Vagina (tissue), 2 donors: ENCODE measurements at regions not wholly inside any gene's neighbourhood (a gene's known extent, or its start where the extent isn't known, plus 50 kb on each side); places are given as distances from the start of the nearest gene placed in this dataset.
A peak's percentile ranks its signal among the peaks of the same experiment; 100 is the strongest.

Experiments used
- DNase-seq, 2 donors: peaks; one replicate each; pipeline ENCODE4 v3.0.0-alpha.2; 2017; ENCODE audit errors: extremely low spot score in 2 of 2
- H3K27ac ChIP-seq: fragments of 200-600 bp; sonication (generic); one replicate; pipeline ENCODE4 v1.5.1; 2019
- H3K27me3 ChIP-seq: fragments of 200-600 bp; sonication (generic); one replicate; pipeline ENCODE4 v1.5.1; 2019
- H3K36me3 ChIP-seq, 2 donors: fragments of 200-600 bp; sonication (generic); one replicate each; pipeline ENCODE4 v1.5.1; 2017 to 2019
- H3K4me1 ChIP-seq: fragments of 200-600 bp; sonication (generic); one replicate; pipeline ENCODE4 v1.5.1; 2019
- H3K4me3 ChIP-seq, 2 donors: fragments of 200-600 bp; sonication (generic); 1 replicate in 1 of 2; 2 replicates in 1 of 2; pipeline ENCODE4 v1.5.1; 2016 to 2019
- H3K9me3 ChIP-seq: fragments of 200-600 bp; sonication (generic); one replicate; pipeline ENCODE4 v1.5.1; 2019
- POLR2A ChIP-seq, 2 donors: fragments of 450-650 bp; IDR thresholded peaks; one replicate each; pipeline ENCODE4 v1.6.1; 2017; ENCODE audit warnings: antibody characterized with exemption in 2 of 2, mild to moderate bottlenecking in 2 of 2, moderate library complexity in 2 of 2
- POLR2AphosphoS5 ChIP-seq, 2 donors: sonication (generic); formaldehyde crosslinking; IDR thresholded peaks; one replicate each; pipeline ENCODE4 v1.9.0; 2017; ENCODE audit warnings: antibody characterized with exemption in 2 of 2, mild to moderate bottlenecking in 2 of 2, low read depth in 1 of 2; ENCODE audit not compliant: insufficient read depth in 1 of 2
- intact Hi-C: fragments of 100-400 bp; cut with DNase I; formaldehyde crosslinking; loops from one replicate; pipeline ENCODE4 v1.15.1; 2023
- TF ChIP-seq, protein P1 (sequence below), 3 experiments: fragments of 450-650 bp in 2 of 3; fragments of 200-600 bp in 1 of 3; sonication (generic) in 1 of 3; IDR thresholded peaks; one replicate each; pipeline ENCODE4 v1.5.1; 2017 to 2019; ENCODE audit warnings: antibody characterized with exemption in 3 of 3, mild to moderate bottlenecking in 2 of 3, moderate library complexity in 2 of 3

DNA sequence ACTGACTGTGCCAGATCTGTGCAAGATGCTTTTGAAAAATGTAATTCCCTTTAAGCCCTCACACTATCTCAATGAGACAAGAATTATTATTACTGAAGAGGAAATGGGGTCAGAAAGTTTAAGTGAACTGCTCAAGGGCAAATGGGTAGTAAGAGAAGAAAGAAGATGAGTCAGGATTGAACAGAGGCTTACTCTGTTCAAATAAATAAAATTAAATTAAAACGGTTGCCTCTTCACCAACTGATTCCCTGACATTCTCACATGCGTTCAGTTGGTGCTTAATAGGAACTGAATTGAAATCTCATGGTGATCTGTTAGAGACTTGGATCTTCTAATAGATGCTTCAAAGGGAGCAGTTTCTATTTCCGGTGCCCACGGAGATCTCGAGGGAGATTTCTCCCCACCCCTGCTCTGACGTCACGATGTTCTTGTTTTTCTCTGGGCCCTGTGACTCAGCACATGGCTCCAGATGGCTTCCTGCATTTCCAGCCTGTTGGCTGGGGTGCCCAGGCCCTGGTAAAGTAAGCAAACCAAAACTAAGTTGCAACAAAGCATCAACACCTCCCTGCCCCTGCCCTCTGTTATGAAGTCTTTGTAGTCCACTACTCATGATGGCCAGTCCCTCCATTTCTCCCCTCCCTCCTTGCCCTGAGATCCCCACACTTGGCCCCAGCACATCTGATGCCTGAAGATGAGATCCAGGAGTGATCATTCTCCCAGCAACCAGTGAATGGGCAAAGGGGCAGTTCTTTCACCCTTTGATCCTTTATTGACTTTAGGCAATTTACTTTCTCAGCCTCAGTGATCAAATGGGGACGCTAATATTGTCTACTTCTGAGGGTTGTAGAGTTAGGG, 106.1 kb upstream of the CPEB4 start:
- Histone ChIP-seq H3K27ac (peak overlapping the region; percentile 49), H3K27me3 (no peaks in the 10 kb centered on the region), H3K9me3 (no peaks in the 10 kb centered on the region), H3K4me1 (peaks cover 27% of the 10 kb centered on the region), H3K36me3 (no peaks in the 10 kb centered on the region), H3K4me3 (no peak overlapping the region)
- TF ChIP-seq, protein P1, sequence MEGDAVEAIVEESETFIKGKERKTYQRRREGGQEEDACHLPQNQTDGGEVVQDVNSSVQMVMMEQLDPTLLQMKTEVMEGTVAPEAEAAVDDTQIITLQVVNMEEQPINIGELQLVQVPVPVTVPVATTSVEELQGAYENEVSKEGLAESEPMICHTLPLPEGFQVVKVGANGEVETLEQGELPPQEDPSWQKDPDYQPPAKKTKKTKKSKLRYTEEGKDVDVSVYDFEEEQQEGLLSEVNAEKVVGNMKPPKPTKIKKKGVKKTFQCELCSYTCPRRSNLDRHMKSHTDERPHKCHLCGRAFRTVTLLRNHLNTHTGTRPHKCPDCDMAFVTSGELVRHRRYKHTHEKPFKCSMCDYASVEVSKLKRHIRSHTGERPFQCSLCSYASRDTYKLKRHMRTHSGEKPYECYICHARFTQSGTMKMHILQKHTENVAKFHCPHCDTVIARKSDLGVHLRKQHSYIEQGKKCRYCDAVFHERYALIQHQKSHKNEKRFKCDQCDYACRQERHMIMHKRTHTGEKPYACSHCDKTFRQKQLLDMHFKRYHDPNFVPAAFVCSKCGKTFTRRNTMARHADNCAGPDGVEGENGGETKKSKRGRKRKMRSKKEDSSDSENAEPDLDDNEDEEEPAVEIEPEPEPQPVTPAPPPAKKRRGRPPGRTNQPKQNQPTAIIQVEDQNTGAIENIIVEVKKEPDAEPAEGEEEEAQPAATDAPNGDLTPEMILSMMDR (IDR thresholded peaks at IDR 0.05) = no peak
- no peak for TF ChIP-seq POLR2A (IDR thresholded peaks at IDR 0.05)
- TF ChIP-seq POLR2AphosphoS5 (IDR thresholded peaks at IDR 0.05; ENCODE audit: insufficient read depth in 1 of 2, low read depth in 1 of 2) = peak; percentile 53 to 87
- intact Hi-C loops = no loop called here
- peak in 1 of 2 donors; percentile 92 for DNase-seq

DNA sequence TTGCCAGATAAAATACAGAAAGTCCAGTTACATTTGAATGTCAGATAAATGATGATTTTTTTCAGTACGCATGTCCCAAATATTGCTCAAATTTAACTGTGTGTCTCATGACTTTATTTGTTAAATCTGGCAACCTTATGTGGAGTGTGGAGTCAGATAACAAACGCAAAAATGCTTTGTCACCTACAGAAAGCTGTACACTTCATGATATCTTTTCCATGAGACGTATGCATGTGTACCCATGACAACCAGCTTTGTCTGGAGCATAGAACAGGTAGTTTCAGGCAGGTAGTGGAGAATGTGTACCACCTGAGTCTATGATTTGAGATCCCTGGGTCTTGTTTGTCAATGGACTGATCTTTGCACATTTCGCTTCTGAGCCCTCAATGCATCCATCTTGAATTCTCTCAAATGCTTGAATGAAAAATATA, 105.5 kb upstream of the CPEB4 start:
- intact Hi-C loops = no loop called here

DNA sequence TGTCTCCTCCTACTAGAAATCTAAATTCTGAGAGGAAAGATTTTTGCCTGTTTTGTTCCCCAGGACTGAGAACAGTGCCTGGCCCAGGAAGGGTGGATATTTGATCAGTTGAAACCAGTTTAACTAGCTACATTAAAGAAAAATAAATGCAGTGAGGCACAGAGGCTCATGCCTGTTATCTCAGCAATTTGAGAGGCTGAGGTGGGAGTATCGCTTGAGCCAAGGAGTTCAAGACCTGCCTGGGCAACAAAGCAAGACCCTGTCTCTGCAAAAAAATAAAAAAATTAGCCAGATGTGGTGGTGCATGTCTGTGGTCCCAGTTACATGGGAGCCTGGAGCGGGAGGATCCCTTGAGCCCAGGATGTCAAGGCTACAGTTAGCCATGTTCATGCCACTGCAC, 104.8 kb upstream of the CPEB4 start:
- H3K9me3 ChIP-seq = no peaks in the 10 kb centered on the region
- H3K36me3 ChIP-seq = no peaks in the 10 kb centered on the region
- H3K27me3 ChIP-seq = no peaks in the 10 kb centered on the region
- intact Hi-C loops = no loop called here
- no peak overlapping the region for H3K4me3 ChIP-seq
- H3K27ac ChIP-seq = peak overlapping the region; percentile 49
- peaks cover 27% of the 10 kb centered on the region for H3K4me1 ChIP-seq
- no peak for TF ChIP-seq POLR2AphosphoS5 (IDR thresholded peaks at IDR 0.05; ENCODE audit: insufficient read depth in 1 of 2, low read depth in 1 of 2)
- TF ChIP-seq POLR2A (IDR thresholded peaks at IDR 0.05) = no peak
- TF ChIP-seq, protein P1 (IDR thresholded peaks at IDR 0.05) = no peak
- DNase-seq = no peak

More for the DNA sequence above, 105.5 kb upstream of the CPEB4 start:
- no peak for DNase-seq
- no peak overlapping the region for H3K4me3 ChIP-seq
- peaks cover 27% of the 10 kb centered on the region for H3K4me1 ChIP-seq
- H3K9me3 ChIP-seq = no peaks in the 10 kb centered on the region
- H3K36me3 ChIP-seq = no peaks in the 10 kb centered on the region
- H3K27me3 ChIP-seq = no peaks in the 10 kb centered on the region
- H3K27ac ChIP-seq = peak overlapping the region; percentile 49
- TF ChIP-seq POLR2AphosphoS5 (IDR thresholded peaks at IDR 0.05; ENCODE audit: insufficient read depth in 1 of 2, low read depth in 1 of 2) (no peak), POLR2A (IDR thresholded peaks at IDR 0.05) (no peak)
- TF ChIP-seq, protein P1 (IDR thresholded peaks at IDR 0.05) = no peak

DNA sequence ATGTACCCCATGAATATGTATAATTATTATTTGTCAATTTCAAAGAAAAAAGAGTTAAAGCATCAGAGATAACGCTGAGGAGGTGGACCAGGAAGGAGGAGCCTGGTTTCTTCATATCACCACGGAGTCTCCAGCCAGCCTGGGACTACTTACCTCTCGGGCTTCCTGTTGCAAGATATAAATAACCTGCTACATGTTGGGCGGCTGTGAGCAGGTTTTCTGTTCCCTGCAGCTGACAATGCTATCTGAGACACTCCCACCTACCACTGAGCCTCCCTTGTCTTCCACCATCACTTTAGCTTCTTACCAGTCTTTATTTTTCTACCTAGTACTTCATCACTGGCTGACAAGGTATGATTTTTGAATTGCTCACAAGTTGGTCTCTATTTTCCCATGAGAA, 102.7 kb upstream of the CPEB4 start:
- Histone ChIP-seq H3K9me3 (no peaks in the 10 kb centered on the region), H3K4me3 (no peak overlapping the region), H3K4me1 (peaks cover 27% of the 10 kb centered on the region), H3K27me3 (no peaks in the 10 kb centered on the region), H3K27ac (no peak overlapping the region), H3K36me3 (no peaks in the 10 kb centered on the region)
- TF ChIP-seq, protein P1 (IDR thresholded peaks at IDR 0.05) = no peak
- no peak for TF ChIP-seq POLR2A (IDR thresholded peaks at IDR 0.05)
- no peak for TF ChIP-seq POLR2AphosphoS5 (IDR thresholded peaks at IDR 0.05; ENCODE audit: insufficient read depth in 1 of 2, low read depth in 1 of 2)
- intact Hi-C loops = no loop called here
- DNase-seq = no peak

DNA sequence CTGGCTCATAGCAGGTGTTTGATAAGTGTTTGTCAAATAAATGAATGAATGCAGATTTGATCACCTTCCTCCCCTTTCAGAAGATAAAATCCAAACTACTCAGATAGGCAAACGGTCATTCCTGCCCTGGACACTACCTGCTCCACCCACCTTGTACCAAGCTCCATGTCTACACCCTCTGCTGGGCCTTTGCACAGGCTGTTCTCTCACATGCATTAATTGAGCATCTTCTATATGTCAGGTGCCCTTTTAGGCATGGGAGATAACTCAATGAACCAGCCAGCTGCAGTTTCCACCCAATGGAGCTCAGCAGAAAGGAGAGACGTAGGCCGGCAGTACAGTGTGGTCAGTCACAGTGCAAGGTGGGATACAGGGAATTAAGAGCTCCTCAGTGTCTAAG, 102.3 kb upstream of the CPEB4 start:
- DNase-seq = no peak
- TF ChIP-seq, protein P1 (IDR thresholded peaks at IDR 0.05) = no peak
- TF ChIP-seq POLR2AphosphoS5 (IDR thresholded peaks at IDR 0.05; ENCODE audit: insufficient read depth in 1 of 2, low read depth in 1 of 2) (no peak), POLR2A (IDR thresholded peaks at IDR 0.05) (no peak)
- H3K36me3 ChIP-seq = no peaks in the 10 kb centered on the region
- intact Hi-C loops = no loop called here
- no peaks in the 10 kb centered on the region for H3K27me3 ChIP-seq
- peaks cover 26% of the 10 kb centered on the region for H3K4me1 ChIP-seq
- H3K27ac ChIP-seq = no peak overlapping the region
- no peak overlapping the region for H3K4me3 ChIP-seq
- H3K9me3 ChIP-seq = no peaks in the 10 kb centered on the region
